Activated CD8-positive, alpha-beta memory T cell treated with anti-CD3 and anti-CD28 coated beads for 24 hours (primary cell): ENCODE measurements at regions not wholly inside any gene's neighbourhood (a gene's known extent, or its start where the extent isn't known, plus 50 kb on each side); places are given as distances from the start of the nearest gene placed in this dataset.

ENCODE experiments used
- DNase-seq: peaks from one replicate; pipeline ENCODE4 v3.0.0-alpha.2; 2020

DNA sequence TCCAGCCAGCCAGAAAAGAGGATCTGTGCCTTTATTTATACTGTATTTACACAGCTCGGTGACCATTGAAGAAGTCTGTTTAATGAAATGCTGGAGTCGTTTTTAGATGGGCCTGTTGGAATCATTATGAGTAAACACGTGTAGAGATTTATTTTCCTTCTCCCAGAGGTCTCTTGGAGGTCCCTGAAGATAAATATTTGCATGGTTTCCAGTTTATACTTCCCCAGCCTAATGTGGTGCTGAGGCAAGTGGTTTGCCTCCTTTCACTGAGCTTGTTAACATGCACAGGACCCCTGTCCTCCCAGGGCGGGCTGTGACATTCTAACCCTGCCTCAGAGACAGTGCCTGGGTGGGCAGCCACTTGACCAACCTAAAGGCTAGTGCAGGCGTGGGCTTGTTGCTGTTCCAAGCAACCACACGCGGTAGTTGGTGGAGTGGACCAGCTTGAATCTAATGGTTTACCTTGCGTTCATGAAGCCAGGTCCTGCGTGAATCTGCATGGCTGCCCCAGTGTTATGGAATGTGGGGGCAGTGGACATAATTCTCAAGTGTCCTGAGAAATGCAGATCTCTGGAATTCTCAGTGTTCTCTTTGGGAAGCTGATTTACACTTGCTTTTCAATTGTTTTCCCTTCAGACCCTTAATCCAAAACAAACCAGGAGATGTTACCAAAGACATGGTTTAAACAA is 130.2 kb upstream of the DLX2 start:
- no peak for DNase-seq

DNA sequence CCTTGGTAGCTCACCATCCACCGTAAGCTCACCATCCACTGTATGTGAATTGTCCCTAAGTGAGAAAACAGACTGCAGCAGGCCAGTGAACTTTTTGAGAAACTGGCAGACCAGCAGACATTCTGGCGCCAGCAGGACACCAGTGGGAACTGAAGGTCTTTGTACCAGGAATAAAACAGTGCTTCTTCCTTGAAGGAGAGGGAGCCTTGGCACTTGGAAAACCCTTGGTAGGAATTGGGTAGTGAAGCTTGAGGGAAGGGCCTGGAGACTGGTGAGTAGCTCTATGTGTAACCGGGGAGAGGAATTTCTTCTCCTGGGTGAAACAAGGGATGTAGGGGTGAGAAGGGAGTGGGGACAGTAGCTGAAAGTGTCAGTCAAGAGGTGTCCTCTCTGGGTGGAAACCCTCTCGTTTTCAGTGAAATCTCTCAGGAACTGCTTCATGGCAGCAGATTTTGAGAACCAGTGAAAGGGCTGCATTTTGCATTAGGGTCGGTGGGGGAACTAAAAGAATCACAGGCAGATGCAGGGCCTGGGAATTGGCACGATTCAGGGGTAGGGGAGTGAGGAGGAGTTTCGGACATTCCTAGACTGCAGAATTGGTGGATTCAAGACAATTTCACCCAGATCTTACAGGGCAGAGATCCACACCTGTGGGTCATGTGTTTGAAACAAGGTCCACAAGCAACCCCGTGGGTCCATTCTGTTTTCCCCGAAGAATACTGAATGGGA is 131.5 kb upstream of the DLX2 start:
- DNase-seq = no peak

DNA sequence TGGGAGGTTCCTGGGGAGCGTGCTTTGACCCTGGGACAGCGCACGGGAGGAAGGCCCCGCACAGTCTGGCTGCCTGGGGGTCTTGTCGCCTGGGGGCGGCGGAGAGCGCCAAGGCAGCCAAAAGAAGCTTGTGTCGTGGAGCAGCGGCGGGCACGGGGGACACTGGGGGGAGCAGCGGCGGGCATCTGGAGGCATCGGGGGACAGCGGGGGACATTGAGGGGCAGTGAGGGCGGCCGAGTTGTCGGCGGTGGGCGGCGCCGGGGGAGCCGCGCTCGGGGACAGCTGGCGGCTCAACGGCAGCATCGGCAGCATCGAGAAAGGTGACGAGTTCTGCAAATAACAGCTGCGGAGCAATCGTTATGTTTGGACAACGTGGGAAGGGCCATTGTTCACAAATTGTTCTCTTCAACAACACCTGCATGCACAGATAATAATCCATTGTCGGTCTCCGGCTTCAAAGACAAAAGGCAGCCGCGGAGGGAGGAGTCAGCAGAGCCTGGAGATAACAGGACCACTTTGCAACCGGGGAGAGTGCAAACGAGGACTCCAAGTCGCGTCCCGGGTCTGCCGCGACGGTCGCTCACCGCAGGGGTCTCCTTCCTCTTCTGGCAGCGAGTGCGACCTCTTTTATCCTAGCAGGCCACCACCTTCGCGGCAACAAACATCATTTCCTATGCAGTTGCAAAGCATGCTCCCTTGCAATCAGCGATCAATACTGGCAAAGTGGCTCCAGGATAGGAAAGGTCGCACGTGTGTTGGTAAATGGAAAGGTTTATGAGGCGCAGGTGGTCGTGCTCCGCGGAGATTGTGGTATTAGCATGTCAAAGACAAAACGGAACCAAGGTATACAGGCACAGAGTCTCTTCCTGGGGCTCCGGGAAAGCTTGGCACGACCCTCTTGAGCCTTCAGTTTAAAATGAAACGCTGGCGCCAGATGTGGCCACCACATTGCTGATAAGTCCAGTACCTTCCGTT is 132.3 kb upstream of the DLX2 start:
- peak; percentile 63 for DNase-seq

DNA sequence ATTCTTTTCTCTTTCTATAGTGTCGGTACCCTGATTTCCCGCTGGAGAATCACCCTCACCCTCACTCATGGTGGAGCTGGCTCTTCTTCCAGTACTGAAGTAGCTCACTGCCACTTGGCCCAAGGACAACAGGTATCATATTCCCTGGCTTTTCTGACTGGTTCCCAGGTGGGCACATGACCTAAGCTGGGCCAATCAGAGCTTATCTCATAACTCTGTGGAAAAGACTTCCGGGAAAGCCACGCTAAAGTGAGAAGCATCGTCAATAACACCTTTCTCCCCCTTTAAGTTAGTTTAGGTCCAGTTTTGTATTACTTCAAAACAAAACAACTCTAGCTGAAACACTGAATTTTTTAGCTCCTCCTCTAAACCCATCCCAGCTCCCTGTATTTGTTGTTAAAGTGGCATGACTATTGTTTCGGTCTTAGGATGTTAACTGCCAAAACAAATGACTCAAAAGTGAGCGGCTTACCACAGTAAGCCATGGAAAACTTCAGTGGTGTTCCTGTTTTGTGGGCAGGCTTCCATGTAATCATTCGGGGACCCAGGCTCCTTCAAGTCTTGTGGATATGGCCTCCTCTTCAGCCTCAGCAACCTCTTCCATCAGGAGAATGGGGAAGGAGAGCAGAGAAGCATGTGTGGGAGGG is 137.4 kb upstream of the DLX2 start:
- no peak for DNase-seq

DNA sequence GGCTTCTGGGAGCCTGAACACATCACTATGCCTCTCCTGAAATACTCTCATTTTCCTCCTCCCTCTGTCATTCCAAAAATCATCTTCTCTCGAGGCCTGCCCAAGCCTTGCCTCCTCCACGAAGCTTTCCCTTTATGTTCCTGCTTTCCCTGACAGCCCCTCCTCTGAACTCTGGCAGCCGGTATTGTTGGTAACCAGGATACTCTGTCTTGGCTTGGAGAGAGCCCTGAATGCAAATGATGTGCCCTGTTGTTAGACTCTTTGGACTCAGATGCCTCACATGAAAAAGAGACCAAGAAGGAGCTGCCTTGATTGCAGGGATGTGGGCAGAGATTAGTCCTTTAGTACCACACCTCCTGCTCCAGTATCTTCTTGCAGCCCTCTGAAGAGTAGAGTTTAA is 138.5 kb upstream of the DLX2 start:
- no peak for DNase-seq

DNA sequence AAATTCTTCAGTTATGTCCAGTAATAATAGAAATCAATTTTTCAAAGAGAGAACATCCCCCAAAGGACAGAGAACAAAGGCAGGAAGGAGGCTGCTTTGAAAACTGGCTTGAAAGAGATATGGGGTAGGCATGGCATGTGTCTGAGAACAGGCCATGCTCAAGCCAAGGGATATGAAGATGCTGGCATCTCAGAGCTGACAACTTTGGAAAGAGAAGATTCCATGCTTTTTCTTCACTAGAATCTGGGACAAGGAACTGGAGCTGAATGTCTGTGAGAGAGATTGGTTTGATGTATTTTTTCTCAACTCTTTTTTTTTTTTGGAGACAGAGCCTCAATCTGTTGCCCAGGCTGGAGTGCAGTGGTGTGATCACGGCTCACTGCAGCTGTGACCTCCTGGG is 139.8 kb upstream of the DLX2 start:
- DNase-seq = no peak

DNA sequence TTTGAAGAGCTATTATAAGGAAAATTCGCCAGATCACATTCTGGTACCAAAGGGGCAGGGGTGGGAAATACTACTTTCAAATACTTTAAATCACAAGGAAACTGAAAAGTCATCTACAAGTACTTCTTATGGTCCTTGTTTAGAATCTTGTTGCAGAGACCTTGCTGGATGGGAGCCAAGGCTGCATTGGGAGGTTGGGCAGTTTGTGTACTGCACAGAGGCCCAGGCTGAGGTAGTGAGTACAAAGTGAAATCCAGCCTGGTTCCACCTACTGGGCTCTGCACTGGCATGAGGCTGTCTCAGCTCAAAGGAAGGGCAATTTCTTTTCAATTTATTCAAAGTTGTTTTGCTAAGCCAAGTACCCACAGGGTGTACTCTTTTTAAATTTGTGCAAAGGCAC is 140.3 kb upstream of the DLX2 start:
- DNase-seq = no peak

DNA sequence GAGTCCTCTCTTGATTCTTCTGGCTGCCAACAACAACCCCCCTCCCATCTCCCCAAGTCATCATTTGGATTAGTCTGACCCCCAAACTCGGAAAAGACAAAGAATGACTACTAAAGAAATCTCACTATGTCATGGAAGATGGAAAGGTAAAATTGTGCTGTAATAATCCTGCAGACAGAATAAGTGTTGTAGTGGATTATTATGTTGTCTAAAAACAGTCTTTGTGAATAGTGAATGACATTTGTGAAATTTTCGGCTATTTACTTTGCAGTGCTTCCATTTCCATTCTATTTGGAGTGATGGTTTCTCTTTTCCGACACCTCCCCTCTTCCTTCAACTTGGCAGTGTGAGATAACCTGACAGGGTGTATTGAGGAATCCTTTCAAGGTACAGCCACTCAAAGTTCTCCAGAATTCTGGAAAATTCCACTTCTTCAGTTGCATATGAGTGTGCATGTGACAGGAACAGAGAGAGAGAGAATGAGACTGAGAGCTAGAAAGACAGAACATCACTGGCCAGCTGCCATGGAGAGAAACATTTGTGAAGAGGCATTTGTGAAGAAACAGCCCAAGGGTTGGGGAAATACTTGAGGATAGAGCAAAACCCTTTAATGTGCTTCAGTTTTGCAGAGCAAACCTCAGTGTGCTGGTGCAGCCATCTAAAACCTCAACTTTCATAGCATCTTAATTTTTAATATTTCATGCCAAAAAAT is 141.9 kb upstream of the DLX2 start:
- no peak for DNase-seq

DNA sequence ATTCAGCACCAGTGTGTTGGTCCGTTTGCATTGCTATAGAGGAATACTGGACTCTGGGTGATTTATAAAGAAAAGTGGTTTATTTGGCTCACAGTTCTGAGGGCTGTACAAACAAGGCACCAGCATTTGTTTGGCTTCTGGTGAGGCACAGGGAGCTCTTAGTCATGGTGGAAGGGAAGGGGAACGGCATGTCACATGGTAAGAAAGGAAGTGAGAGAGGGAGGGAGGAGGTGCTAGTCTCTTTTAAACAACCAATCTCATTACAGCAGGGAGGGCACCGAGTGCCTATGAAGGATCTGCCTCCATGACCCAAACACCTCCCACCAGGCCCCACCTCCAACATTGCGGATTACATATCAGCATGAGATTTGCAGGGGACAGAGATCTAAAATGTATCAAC is 143.9 kb upstream of the DLX2 start:
- DNase-seq = no peak

DNA sequence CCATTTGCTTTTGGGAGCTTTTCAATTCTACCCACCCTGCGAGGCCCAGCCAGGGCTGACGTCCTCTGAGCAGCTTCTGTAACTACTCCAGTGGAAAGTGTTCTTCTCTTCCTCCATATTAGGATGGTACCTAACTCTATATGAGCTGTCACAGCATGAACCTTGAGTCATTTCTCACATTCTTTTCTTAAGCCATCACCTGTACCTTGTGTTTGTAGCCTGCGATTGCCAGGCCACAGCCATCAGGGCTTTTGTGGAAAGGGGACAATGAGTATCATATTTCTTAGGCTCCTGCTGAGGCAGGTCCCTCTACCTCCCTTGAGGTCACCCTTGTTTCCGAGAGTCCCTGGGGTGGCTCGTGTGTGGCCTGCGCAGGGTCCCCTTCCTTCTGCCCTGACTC is 144.5 kb upstream of the DLX2 start:
- DNase-seq = no peak

DNA sequence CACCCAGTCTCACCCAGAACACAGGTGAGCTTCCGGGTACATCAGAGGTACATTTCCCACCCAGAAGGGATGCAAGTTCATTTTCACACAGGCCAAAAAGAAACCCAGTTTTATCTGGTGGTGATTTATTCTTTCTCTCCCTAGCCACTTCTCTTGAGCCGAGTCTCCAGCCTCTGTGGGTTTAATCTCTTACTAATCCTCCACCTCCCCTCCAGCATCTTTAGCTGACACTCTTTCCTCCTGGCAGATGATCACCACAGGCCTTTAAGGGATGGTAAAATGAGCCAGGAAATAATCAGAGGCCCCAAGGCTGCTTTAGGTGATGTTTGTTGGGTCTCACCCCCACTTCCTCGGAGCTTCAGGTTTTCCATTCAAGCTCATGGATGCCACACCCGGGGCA is 145.7 kb upstream of the DLX2 start:
- no peak for DNase-seq

DNA sequence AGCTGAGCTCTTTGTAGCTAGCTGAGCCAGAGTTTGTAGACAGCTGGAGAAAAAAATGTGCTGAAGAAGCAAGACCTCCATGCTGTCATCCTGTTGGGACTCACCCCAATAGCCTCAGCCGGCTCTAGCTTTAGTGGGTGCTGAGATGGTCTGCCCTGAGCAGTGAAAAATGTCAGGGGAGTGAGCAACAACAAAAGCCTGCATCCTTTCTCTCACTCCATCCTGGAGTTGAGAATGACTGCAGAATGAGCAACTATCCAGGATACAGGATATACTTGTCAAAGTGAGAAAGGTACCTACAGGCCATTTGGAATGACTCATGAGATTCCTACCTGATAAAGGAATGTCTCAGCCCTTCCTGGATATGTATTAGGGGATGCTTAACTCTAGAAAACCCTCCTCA is 146.1 kb upstream of the DLX2 start:
- DNase-seq = no peak

DNA sequence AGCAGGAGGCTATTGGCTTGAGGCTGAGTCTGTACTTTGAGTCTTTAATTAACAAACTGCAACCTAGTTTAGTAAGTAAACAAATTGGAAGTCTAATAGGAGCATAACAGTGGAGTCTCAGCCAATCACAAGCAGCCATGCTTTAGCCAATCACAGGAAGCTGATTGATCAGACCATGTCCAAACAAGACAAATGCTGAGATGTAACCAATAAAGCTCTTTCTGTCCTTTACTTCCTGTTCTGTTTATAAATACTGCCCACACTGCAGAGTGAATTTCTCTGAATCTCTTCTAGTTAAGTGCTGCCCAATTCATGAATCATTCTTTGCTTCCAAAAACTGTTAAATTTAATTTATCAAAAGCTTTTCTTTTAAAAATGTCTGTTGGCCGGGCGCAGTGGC is 146.6 kb upstream of the DLX2 start:
- no peak for DNase-seq

DNA sequence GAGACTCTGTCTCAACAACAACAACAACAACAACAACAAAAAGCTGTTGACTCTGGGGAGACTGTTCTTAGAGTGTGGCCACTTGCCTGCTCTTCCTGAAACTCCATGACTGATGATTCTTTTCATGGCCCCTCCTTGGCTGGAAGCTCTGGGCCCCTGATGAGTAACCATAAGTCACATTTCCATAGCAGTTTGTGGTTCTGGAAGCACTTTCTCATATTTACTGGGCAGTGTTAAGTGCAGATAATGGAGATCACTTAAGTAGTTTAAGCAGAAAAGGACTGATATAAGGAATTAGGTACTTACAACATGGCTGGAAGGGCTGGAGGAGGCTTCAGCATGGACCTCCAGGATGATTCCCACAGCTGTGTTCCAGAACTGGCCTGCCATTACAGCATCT is 147.3 kb upstream of the DLX2 start:
- DNase-seq = no peak

DNA sequence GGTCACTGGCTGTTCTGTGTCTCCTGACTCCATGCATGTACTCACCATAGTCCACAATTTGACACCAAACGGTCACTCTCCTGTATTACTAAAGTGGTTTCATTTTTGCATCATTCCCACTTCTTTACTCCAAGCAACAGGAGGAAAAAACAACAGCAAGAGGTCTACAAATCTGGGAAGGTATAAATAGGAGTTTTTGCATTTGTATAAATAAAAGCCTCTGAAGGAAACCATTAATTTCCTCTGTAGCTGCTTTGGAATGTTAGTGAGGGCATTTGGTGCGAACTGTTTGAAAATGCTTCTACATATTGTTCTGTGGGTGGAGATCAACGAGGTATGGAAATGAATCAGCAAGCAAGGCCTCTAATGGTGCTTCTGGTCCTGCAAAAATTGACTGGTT is 148.5 kb upstream of the DLX2 start:
- DNase-seq = no peak

DNA sequence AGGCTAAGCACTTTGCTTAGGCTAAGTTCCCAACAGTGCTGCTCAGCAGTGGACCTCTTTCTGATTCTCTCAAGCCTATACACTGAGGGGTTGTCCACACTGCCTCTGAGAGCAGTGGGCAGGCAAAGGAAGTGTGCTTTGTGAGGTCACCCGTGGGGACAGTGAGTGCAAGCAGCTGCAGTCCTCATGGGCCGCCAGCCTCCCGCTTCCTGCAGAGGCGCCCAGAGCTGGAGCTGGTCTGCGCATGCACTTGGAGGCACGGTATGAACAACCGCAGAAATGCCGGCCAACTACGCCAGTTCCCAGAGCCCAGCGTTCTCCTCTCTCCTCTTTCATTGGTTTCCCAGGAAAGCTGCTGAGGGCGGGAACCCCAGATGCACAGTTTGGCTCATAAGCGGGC is 149.5 kb upstream of the DLX2 start:
- DNase-seq = no peak

DNA sequence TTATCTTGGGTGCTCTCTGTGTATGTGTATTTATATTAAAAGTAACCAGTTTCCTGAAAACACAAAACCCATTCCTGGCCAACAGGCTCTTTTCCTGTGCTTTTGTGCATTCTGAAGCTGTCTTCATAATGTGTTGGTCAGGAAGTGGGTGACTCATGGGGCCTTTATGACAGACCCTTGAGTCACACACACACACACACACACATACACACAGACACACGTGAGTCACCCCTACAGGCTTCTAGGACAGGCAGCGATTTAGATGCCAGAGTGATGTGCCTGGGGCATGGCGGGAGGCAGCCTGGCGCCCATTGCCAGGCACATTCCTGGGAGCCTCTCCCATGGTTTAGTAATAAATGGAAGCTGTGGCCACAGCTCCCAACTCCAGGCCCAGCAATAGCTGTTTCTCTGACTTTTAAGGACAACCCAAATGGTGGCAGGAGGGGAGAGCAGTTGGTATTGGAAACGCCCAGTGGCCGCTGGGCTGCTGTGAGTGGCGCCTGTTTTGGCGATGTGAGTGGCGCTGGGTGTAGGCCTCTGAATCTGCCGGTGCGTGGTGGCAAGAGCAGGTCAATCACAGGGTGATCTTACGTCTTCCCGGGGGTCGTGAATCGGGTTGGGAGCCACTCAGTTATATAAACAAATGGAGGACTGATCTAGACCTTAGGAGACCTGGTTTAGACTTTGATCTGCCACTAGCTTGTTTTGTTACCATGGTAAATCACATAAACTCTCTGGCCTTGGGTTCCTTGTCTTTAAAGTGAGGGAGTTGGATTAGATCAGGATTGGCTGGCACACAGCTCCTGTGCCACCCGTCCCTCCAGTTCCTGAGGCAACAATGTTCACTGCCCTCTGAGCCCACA is 150.7 kb upstream of the DLX2 start:
- peak; percentile 87 for DNase-seq

DNA sequence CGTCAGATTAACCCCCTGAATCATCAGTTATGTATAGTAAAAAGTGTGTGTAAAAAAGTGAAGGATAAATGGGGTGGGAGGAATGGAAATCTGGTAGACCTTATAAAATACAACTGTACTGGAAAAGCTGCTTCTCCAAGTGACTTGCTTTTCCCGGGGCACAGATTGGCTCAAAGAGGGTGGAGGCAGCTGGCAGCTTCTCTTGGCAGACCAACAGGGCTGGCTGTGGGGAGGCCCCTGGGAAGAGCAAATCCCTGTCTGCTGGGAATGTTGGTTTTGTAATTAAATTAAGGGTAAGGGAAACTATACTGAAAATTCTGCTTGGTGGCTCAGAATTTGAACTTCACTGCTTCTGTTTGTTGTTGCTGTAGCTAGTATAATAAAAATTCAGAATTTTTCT is 154.2 kb upstream of the DLX2 start:
- DNase-seq = no peak

DNA sequence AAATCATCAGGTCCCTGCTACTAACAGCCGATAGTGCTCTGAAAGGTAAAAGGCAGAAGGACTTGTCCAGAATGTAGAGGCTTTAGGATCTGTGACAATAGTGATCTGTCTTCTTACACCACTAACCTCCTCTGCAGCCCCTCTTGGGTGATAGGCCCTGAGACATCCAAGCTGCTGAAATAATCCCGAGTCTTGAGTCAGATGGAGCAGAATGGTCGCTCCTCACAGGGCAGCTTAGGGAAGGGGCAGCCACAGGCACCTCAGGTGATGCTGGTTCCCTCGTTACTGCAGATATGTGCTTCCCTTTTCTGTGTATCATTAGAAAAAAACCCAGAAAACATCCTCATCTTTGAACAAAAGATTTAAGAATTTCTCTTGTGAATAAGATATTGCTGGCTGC is 157.1 kb upstream of the DLX2 start:
- DNase-seq = no peak

DNA sequence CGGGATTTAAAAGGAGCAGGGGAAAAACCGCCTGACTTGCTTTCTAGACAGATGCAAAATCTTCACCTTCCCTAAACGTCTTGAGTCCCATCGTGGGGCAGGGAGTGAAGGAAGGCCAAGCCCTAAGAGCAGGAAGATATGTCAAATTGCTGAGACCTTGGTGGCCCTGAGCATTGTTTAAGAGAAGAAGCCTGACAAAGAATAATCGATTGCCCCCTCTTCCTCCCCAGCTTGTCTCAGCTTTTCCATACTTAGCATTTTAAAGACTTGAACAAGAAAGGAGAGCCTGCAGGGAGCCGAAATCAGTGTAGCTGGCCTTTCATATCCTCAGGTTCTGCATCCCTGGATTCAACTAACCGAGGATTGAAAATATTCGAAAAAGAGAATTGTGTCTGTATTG is 157.6 kb upstream of the DLX2 start:
- no peak for DNase-seq

DNA sequence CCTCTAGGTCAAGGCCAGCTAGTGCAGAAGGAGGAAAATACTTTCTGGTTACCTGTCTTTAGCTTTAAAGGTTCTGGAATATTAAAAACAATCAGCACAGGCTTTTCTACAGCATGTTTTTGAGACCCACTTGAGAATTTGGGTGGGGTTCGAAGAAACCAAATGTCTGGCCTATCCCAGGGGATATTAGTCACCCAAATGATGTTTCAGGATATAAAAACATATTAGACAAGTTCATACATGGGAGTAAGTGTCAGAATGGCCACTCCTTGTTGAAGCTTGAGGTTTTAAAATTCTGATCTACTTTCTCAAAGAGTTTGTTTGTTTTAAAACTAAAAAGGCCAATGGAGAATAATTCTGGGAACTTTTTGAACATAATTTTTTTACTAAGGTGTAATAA is 158.6 kb upstream of the DLX2 start:
- no peak for DNase-seq

DNA sequence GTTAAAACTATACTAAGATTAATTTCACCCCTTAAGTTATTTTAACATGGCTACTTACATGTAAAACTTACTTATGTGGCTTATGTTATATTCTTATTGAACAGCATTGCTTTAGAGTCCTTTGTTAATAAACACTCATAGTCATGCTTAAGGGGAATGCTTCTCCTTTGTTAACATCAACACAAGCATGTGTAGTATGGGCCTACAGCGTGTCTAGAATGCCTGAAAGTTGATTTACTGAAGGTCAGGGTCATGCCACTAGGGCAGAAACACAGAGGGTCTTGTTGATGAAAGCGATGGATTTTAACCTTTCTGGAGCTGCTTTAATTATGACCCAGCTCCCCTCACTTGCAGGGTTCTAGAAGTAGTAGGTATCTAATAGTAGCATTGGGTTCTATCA is 159.8 kb upstream of the DLX2 start:
- no peak for DNase-seq
